ENCODE measurements at regions not wholly inside any gene's neighbourhood (a gene's known extent, or its start where the extent isn't known, plus 50 kb on each side); places are given as distances from the start of the nearest gene placed in this dataset.

GRCh38 chr9:24036459-24036858 is 210.4 kb upstream of the ELAVL2 start:
- TF ChIP-seq, protein P1, sequence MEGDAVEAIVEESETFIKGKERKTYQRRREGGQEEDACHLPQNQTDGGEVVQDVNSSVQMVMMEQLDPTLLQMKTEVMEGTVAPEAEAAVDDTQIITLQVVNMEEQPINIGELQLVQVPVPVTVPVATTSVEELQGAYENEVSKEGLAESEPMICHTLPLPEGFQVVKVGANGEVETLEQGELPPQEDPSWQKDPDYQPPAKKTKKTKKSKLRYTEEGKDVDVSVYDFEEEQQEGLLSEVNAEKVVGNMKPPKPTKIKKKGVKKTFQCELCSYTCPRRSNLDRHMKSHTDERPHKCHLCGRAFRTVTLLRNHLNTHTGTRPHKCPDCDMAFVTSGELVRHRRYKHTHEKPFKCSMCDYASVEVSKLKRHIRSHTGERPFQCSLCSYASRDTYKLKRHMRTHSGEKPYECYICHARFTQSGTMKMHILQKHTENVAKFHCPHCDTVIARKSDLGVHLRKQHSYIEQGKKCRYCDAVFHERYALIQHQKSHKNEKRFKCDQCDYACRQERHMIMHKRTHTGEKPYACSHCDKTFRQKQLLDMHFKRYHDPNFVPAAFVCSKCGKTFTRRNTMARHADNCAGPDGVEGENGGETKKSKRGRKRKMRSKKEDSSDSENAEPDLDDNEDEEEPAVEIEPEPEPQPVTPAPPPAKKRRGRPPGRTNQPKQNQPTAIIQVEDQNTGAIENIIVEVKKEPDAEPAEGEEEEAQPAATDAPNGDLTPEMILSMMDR (IDR thresholded peaks at IDR 0.05): no peak
- TF ChIP-seq EZH2 (IDR thresholded peaks at IDR 0.05; ENCODE audit: borderline replicate concordance, insufficient read depth, low read depth, low read length, poor library complexity, severe bottlenecking): no peak
